Suprapubic skin (tissue), 4 donors: ENCODE measurements at regions not wholly inside any gene's neighbourhood (a gene's known extent, or its start where the extent isn't known, plus 50 kb on each side); places are given as distances from the start of the nearest gene placed in this dataset.

Experiments
- DNase-seq, 2 donors: peaks; one replicate each; pipeline ENCODE4 v3.0.0-alpha.2; 2019; ENCODE audit warnings: low spot score in 2 of 2
- H3K27ac ChIP-seq: fragments of 200-600 bp; sonication (generic); one replicate; pipeline ENCODE4 v1.5.1; 2019
- H3K27me3 ChIP-seq: fragments of 200-600 bp; sonication (generic); one replicate; pipeline ENCODE4 v1.5.1; 2019
- H3K36me3 ChIP-seq: fragments of 200-600 bp; sonication (generic); one replicate; pipeline ENCODE4 v1.5.1; 2019
- H3K4me1 ChIP-seq: fragments of 200-600 bp; sonication (generic); one replicate; pipeline ENCODE4 v1.5.1; 2019
- H3K4me3 ChIP-seq: fragments of 200-600 bp; sonication (generic); one replicate; pipeline ENCODE4 v1.5.1; 2019; ENCODE audit warnings: mild to moderate bottlenecking
- H3K9me3 ChIP-seq: fragments of 200-600 bp; sonication (generic); one replicate; pipeline ENCODE4 v1.5.1; 2019
- EP300 ChIP-seq: sonication (generic); formaldehyde crosslinking; IDR thresholded peaks from one replicate; pipeline ENCODE4 v1.6.1; 2017; ENCODE audit warnings: antibody characterized with exemption
- POLR2A ChIP-seq, 2 donors: fragments of 450-650 bp; IDR thresholded peaks; one replicate each; pipeline ENCODE4 v1.6.1; 2017; ENCODE audit warnings: antibody characterized with exemption in 2 of 2, mild to moderate bottlenecking in 2 of 2, moderate library complexity in 2 of 2
- POLR2AphosphoS5 ChIP-seq, 3 donors: sonication (generic); formaldehyde crosslinking; IDR thresholded peaks; one replicate each; pipeline ENCODE4 v1.6.1; 2017; ENCODE audit warnings: antibody characterized with exemption in 3 of 3
- WGBS: methylation state at CpG from one replicate; pipeline ENCODE4 v1.1.5; 2018; 5-methylcytosine and 5-hydroxymethylcytosine counted together
- TF ChIP-seq, protein P1 (sequence below), 2 donors: fragments of 200-600 bp in 1 of 2; fragments of 450-650 bp in 1 of 2; sonication (generic) in 1 of 2; IDR thresholded peaks; one replicate each; pipeline ENCODE4 v1.5.1; 2016 to 2019; ENCODE audit warnings: antibody characterized with exemption in 2 of 2, mild to moderate bottlenecking in 1 of 2, moderate library complexity in 1 of 2

DNA sequence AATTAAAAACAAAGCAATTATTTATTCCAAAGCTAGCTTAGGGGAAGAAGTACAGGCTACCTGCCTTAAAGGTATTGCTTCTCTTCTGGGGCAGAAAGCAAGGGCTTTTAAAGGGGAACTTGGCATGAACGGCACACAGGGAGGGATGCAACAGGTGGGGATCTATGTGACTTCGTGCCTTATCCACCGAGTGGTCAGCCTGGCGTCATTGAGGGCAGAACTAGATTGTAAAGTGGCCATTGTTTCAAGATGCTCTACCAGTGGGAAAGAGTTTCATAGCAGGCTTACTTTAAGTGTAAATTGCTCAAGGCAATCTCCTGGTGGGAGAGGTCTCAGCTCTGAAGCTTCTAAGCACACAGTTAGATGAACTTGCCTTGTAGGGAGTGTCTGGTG is 360.4 kb downstream of the ATP23 start:
- Histone ChIP-seq H3K9me3 (no peaks in the 10 kb centered on the region), H3K4me1 (no peaks in the 10 kb centered on the region), H3K36me3 (no peaks in the 10 kb centered on the region), H3K27ac (no peak overlapping the region), H3K27me3 (no peaks in the 10 kb centered on the region), H3K4me3 (no peak overlapping the region)
- no peak for DNase-seq
- 89% methylated on average over 4 of the region's 4 CpGs for WGBS
- TF ChIP-seq POLR2A (IDR thresholded peaks at IDR 0.05) (no peak), EP300 (no peak), POLR2AphosphoS5 (IDR thresholded peaks at IDR 0.05) (no peak)
- TF ChIP-seq, protein P1, sequence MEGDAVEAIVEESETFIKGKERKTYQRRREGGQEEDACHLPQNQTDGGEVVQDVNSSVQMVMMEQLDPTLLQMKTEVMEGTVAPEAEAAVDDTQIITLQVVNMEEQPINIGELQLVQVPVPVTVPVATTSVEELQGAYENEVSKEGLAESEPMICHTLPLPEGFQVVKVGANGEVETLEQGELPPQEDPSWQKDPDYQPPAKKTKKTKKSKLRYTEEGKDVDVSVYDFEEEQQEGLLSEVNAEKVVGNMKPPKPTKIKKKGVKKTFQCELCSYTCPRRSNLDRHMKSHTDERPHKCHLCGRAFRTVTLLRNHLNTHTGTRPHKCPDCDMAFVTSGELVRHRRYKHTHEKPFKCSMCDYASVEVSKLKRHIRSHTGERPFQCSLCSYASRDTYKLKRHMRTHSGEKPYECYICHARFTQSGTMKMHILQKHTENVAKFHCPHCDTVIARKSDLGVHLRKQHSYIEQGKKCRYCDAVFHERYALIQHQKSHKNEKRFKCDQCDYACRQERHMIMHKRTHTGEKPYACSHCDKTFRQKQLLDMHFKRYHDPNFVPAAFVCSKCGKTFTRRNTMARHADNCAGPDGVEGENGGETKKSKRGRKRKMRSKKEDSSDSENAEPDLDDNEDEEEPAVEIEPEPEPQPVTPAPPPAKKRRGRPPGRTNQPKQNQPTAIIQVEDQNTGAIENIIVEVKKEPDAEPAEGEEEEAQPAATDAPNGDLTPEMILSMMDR (IDR thresholded peaks at IDR 0.05) = no peak

DNA sequence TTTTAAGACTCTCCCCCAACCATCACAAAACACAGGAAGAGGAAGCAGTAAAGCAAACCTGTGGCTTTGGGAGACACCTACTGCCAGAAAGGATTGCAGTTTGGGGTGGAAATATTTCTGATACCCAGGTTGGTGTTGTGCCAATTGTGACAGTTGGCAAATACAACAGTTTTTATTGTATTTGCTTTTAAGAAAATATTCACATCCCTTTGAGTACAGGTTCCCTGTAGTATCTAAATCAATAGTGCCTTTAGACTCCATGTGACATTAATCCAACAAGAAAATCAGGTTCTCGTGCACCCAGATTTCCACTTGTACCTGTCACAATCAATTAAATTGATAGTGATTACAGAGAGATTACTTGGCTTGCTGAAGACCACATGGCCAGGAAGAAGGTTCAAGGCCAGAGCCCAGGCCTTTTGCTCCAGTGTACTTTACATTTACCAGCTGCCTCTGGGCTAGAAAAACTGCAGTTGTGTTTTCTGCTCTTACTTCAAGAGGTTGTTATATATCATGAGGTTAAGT is 361.2 kb downstream of the ATP23 start:
- WGBS = 71% methylated on average over 1 of the region's 1 CpG
- H3K36me3 ChIP-seq = no peaks in the 10 kb centered on the region
- H3K4me3 ChIP-seq = no peak overlapping the region
- no peak overlapping the region for H3K27ac ChIP-seq
- H3K4me1 ChIP-seq = no peaks in the 10 kb centered on the region
- DNase-seq = no peak
- H3K9me3 ChIP-seq = no peaks in the 10 kb centered on the region
- H3K27me3 ChIP-seq = no peaks in the 10 kb centered on the region
- TF ChIP-seq POLR2A (IDR thresholded peaks at IDR 0.05) (no peak), POLR2AphosphoS5 (IDR thresholded peaks at IDR 0.05) (no peak)

DNA sequence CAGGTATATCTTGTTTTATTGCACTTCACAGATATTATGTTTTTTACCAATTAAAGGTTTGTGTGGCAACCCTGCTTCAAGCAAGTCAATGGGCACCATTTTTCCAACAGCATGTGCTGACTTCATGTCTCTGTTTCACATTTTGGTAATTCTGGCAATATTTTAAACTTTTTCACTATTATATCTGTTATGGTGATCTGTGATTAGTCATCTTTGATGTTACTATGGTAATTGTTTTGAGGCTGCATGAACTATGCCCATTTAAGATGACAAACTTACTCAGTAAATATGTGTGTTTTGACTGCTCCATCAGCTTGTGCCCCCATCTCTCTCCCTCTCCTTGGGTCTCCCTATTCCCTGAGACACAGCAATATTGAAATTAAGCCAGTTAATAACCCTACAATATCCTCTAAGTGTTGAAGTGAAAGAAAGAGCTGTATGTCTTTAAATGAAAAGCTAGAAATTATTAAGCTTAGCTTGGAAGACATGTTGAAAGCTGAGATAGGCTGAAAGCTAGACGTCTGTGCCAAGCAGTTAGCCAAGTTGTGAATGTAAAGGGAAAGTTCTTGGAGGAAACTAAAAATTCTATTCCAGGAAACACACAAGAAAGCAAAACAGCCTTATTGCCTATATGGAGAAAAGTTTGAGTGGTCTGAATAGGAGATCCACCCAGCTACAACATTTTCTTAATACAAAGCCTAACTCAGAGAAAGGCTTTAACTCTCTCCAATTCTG is 365.1 kb downstream of the ATP23 start:
- Histone ChIP-seq H3K4me1 (peaks cover 4% of the 10 kb centered on the region), H3K27me3 (no peaks in the 10 kb centered on the region), H3K4me3 (no peak overlapping the region), H3K36me3 (no peaks in the 10 kb centered on the region), H3K27ac (no peak overlapping the region), H3K9me3 (no peaks in the 10 kb centered on the region)
- WGBS = 28% methylated on average over 1 of the region's 1 CpG
- DNase-seq = no peak
- no peak for TF ChIP-seq EP300
- TF ChIP-seq, protein P1 (IDR thresholded peaks at IDR 0.05) = no peak
- TF ChIP-seq POLR2A (IDR thresholded peaks at IDR 0.05) = no peak
- no peak for TF ChIP-seq POLR2AphosphoS5 (IDR thresholded peaks at IDR 0.05)

DNA sequence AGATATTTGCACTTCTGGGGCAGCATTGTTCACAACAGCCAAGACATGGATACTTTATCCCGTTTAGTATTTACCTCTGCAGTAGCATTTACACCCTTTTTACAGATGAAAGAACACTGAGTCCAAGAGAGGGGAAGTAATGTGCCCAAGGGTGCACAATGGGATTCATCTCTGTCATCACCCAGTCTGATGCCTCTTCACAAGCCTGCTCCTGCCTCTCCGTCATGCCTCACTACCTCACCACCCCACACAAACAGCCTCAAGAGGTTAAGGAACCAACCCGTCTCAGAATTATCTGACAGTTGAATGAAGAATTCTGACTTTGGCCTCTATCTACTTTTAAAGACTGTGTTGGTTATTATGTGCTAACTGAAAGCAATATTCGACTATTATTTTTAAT is 368.4 kb downstream of the ATP23 start:
- no peak overlapping the region for H3K4me3 ChIP-seq
- TF ChIP-seq, protein P1 (IDR thresholded peaks at IDR 0.05) = no peak
- no peak for TF ChIP-seq EP300
- no peak for TF ChIP-seq POLR2A (IDR thresholded peaks at IDR 0.05)
- TF ChIP-seq POLR2AphosphoS5 (IDR thresholded peaks at IDR 0.05) = no peak
- H3K9me3 ChIP-seq = no peaks in the 10 kb centered on the region
- peaks cover 4% of the 10 kb centered on the region for H3K4me1 ChIP-seq
- no peak for DNase-seq
- WGBS = 94% methylated on average over 4 of the region's 4 CpGs
- no peaks in the 10 kb centered on the region for H3K36me3 ChIP-seq
- no peaks in the 10 kb centered on the region for H3K27me3 ChIP-seq
- peak overlapping the region; percentile 37 for H3K27ac ChIP-seq

DNA sequence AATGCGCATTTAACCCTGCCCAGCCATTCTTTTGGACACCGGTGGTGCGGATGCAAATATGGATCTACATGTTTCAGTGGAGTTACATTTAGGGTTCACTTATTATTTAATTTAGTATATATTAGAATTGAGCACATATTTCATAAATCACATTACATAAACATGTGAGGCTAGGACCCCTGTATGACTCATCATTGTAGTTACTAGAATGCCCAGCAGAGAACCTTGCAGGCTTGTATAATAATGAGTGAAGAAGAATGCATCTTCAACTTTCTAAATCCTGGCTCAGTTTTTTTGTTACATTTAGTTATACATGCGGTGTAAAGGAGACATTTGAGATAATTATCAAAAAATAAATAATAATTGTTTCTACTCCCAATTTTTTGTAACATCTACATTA is 369.0 kb downstream of the ATP23 start:
- WGBS = 96% methylated on average over 4 of the region's 4 CpGs
- no peak overlapping the region for H3K4me3 ChIP-seq
- TF ChIP-seq POLR2AphosphoS5 (IDR thresholded peaks at IDR 0.05) (no peak), EP300 (no peak), POLR2A (IDR thresholded peaks at IDR 0.05) (no peak)
- TF ChIP-seq, protein P1 (IDR thresholded peaks at IDR 0.05) = no peak
- H3K27ac ChIP-seq = peak overlapping the region; percentile 37
- DNase-seq = no peak
- no peaks in the 10 kb centered on the region for H3K9me3 ChIP-seq
- H3K4me1 ChIP-seq = peaks cover 4% of the 10 kb centered on the region
- no peaks in the 10 kb centered on the region for H3K27me3 ChIP-seq
- no peaks in the 10 kb centered on the region for H3K36me3 ChIP-seq
